Fibroblast of skin of right quadriceps (primary cell): ENCODE measurements at regions not wholly inside any gene's neighbourhood (a gene's known extent, or its start where the extent isn't known, plus 50 kb on each side); places are given as distances from the start of the nearest gene placed in this dataset.

Experiments used
- DNase-seq: peaks from one replicate; pipeline ENCODE4 v3.0.0-alpha.2; 2013

DNA sequence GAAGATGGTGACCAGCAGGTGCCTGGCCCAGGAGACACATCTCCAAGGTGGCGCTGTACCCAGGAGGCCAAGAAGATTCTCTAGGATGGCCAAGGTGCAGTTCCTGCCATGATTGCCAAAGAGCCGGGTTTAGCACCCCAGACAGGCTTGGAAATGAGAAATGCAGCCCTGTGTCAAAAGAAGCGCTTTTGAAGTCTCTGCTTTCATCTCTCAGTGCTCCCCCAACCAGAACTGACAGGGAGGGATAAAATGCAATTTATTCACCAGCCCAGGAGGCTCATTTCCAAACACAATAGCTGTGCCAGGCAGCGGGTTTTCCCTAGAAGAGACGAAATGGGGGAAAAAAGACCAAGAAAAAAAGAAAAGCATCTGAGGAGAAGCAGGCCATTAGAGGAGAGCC lies 195.9 kb upstream of the NCAM1 start:
- DNase-seq, result no peak

DNA sequence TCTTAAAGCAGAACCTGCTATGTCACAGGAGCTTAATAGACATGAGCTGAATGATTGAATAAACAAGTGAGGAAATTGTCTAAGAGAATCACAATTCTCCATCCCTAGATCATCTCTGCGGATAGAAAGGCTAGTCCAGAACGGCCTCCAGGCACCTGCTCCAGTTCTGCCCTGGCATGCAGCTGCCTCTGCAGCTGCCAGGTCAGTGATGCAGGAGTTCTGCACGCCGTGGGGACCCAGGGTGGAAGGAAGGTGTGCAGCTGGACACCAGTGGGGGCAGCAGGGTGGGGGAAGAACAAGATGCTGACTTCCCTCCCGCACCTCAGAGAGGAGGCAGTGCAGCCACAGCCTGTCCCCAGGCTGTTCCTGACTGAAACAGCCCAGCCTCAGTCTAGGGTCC lies 192.1 kb upstream of the NCAM1 start:
- no peak for DNase-seq

DNA sequence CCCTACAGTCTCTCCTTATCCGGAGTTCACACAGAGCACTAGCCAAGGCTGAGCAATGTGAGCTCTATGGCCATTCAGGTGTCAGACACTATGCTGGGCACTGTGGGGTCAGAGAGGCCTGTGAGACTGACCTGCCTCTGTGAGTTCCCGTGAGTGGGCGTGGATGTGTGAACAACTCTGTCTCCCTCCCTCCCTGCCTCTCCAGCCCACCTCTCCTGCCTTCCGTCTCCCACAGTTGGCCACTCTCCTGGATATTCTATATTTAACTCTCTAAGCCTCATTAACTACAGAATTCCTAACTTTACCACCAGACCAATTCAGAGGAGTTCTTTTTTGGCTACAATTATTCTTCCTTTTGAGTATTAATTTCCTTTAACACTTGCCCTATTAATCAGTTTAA lies 191.6 kb upstream of the NCAM1 start:
- DNase-seq, result no peak

DNA sequence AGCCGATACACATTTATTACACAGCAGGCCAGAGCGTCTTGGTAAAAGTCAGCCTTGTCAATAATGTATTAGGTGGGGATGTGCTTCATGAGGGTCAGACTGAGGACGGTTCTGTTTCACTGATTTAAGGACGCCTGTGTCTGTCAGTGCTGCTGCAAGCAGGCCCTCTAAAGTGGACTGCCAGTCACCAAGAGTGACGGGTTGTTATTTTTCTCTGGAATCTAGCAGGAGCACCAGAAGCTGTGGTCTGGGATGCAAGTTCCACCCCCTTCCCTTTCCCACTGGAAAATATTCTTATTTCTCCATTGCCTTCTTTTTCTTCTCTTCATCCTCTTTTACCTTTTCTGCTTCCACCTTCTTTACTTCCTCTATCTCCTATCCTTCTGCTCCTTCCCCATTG lies 191.2 kb upstream of the NCAM1 start:
- DNase-seq, result no peak

DNA sequence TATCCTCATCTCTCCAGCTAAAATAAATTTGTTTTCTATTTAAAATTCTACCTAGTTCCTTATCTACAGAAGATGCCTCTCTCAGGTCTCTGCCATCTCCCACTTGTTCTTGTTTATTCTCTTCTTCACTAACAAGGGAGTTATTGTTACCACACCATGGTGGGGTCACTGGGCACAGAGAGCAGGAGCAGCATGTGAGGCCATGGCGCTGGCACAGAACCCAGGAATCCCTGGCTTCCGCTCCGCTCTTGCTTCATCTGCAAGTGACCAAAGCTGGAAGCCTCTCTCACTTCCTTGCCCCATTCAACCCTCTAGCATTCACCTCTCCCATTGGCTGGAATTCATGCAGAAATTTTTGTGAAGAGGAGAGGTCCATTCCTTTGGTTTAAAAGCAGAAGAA lies 190.7 kb upstream of the NCAM1 start:
- no peak for DNase-seq

DNA sequence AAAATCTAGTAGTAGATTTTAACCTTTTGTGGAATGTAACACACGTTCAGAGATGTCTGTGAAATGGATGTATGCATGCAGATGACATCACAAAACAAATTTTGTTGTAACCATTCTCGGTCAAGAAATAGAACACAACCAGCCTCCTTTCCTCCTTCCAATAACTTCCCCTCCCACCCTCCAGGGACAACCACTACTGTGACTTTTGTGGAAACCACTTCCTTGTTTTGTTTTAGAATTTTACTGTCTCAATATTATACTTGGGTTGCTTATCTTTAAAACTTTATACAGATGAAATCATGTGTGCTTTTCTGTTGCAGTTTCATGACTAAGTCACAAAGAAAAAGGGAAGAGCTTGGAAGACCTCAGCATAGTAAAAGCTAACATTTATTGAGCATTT lies 189.4 kb upstream of the NCAM1 start:
- no peak for DNase-seq

DNA sequence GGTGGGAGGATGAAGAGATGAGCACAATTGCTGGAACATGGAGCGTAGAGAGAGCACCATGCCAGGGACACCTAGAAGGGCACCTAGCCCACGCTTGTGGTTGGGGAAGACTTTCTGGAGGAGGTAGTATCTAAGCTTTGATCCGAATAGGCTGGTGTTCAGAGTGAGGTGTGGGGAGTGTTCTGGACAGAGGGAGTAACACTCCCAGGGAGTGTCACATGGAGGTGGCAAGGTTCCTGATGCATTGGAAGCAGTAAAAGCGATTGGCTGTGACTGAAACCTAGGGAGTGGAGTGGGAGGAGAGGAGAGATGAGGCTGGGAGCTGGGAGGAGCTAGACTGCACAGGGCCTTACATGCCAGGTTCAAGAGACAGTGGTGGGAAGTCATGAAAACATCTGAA lies 188.0 kb upstream of the NCAM1 start:
- DNase-seq, result no peak

DNA sequence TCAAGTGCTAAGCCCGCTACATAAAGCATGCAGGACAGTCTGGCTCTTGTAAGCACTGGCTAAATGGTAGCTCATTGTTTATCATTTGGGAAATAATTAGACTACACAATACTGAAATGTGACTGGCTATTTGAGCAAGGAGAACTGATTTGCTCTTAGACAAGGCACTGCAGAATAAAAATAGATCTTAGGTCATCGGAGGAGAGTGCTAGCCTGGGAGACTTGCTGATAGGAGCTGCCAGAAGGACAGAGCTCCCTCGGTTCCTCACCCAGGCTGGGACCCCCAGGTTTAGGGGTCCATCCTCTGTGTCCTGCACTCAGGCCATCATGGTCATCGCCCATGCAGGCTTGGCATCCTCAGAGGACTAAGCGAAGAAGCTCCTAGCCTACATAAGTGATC lies 184.4 kb upstream of the NCAM1 start:
- no peak for DNase-seq

DNA sequence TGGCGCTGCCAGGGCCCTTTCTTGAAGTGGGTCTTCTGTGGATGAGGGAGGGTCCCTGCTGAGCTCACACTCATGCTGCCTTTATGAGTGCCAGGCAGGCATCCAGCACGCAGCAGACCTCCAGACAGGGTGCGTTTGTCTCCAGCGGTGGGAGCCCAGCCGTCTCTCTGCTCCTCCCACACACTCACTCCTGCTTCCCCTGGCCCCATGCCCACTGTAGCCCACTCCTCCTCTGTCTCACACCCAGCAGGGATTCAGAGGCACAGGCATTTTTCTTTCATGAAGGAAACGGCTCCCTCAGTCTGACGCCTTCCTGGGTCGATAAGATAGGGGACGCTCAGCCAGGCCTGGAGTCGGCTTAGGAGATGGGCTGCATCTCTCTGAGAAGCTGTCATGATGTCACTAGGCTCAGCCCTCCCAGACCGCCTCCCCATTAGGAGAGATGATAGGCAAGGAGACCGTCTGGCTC lies 183.9 kb upstream of the NCAM1 start:
- no peak for DNase-seq

DNA sequence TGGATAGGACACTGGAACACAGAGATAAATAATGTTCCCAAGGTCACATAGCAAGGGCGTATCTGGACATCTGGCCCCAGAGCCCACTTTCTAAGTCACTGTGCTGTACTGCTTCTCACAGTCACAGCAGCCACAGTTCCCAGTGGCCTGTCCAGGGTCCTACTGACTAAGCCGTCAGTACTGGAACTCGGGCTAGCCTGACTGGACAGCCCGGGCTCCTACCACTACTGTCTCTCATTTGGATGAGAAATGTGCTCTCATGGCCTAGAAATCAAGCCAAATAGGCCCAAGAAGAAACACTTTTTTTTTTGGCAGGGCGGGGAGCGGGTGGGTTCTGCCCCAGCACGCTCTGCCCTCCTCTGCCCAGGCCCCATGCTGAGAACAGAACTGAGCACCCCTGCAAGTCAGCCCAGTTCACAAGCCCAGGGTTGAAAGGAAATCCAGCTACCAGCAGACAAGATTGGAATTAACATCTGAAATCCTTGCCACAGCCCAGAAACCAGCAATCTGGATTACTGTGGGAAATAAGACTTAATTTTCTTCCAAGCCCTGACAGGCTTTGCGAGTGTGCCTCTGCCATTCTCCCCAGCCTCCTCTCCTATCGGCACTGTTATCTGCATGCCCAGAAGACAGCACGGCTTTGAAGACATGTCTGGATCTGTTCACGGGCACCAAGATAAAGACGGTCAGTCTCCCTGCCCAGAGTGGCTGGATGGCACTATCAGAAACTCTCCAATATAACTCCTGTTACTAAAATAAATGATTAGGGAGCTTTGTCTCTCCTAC lies 182.9 kb upstream of the NCAM1 start:
- DNase-seq, result no peak

DNA sequence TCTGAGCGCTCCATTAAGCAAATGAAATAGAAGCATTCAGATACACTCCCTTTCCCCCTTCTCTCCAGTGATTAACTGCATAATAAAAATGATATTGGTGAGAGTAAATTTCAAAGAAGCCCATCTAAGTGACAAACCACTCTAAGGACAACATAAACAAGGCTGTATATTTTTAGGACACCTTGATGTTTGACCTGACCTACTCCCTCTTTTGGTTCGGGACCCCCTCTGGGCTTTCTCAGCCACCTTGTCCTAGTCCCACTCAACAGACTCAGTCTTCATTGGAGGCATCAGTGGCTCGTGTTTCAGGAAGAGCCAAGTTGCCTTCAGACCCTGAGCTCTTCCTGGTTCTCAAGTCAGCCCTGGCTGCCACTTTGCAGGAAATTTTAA lies 182.3 kb upstream of the NCAM1 start:
- no peak for DNase-seq

DNA sequence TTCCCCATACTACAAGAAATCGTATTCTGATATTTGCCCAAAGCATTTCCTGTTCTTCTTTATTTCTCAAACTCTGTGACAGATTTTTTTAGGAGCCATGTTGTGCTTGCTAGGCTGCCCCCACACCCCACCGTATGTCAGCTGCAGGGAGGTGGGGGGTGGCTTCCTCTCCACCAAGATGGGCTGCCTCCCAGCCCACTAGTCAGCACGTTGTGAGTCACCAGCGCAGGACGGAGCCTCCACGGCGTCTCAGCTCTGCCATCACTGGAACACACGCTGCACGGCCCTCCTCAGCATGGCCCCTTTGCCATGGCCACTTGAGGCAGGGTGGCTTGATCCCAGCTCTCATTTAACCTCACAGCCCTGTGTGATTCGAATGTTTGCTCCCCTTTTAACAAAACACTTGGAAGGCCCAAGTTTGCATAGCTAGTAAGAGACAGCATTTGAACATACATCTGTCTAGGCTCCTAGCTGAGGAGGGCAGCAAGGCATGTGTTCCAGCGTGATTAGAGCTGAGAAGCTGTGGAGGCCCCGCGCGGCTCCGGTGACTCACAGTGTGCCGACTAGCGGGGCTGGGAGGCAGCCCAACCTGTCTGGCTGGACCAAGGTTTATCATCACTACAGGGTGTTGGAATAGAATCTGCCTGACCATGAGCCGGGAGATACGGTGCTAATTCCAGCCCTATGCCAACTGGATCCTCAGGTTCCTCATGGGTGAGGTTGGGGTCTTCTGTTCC lies 180.7 kb upstream of the NCAM1 start:
- peak; percentile 80 for DNase-seq

DNA sequence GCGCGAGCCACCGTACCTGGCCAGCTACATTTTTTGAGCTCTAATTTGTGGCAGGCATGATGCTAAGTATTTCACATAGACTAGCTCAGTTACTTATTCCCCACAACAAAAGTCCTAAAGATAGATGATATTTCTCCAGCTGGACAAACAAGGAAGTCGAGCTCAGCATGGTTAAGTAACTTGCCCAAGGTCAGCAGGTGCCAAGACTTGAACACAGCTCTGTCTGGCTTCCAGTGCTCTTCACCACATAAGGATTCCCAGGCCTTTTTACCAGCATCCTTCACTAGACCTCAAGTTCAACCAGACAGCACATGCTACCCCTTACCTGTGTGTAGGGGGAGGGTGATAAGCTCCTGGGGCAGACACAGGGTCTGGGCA lies 177.3 kb upstream of the NCAM1 start:
- DNase-seq, result no peak

DNA sequence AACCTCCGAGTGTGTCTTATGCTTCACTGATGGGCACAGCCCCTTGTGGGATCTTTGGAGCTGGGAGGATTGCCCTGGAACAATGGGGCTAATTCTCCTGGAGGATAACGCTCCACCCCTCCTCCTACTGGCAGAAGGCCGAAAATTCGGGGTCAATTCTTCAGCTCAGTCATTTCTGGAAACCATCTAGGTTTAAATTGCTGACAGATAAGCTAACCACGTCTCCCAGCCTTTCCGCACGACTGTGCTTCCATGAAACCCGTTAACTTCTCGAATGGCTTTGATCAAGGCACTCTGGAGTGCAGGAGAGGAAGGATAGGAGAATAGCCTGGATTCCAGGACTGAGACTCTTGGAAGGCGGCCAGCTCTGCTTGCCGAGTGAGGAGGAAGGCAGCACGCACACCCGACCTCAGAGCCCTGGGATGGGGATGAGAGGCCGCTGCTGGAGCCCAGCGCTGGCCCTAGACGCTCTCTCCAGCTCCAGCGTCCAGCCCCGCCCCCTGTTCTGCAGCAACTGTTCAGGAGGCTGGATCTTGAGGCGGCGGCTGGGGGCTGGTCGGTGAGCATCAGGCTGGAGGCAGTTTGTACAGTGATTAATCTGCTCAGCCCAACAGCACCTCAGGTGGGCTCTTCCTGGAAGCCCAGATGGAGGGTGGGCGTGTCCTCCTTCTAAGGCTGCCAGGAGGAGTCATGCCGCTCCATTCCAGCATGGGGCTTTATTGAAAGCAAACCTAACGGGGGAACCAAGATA lies 176.7 kb upstream of the NCAM1 start:
- DNase-seq, result peak; percentile 92

DNA sequence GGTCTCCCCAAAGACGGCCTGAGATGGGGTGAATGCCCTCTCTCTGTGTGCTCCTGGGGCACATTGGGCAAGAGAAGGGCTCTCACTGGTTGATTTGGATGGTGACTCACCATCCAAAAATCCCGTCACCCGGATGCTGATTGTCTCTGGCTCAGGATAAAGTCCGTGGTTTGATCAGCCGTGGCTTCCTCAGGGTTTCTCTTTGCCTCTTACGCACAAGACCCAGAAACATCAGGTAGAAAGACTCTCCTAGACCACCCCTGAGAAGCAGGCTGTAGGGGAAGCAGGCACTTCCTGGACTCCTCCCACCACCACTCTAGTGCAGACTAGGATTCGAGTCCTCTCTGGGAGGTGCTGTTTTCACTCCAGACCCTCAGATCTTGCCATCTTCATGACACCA lies 176.1 kb upstream of the NCAM1 start:
- peak; percentile 77 for DNase-seq

DNA sequence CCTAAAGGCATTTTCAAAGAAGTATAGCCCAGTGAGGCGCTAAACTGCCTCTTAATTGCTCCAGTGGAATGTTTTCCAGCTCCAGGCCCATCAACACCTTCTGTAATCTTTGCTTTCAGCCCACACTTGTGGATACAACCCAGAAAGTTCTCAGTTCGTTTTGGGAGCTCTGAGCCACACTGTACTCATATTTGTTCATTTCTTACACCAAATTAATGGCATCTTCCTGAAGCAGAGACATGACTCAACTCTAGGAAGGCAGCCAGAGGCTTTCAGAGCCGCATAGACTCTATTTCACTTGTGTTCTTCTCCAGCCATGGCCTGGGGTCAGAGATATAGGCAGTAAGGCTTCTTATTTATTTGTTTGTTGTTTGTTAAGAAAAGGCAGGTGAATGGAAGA lies 175.5 kb upstream of the NCAM1 start:
- DNase-seq, result peak; percentile 79

DNA sequence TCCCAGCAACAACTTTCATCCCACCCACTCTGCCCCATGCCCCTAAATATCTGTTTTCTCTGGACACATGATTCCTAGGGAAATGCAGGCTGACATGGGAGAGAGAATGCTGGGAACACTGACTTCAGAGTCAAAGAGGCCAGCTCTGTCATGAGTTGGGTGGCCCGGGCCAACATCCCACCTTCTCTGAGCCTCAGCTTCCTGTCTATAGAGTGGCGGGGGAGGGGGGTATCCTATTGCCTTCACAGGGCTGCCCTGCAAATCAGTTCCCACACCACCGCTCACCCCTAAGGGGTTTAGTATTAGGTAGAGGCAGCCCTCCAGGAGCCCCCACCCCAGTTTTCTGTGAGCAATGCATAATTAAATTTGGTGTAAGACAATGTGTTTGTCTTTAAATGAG lies 175.0 kb upstream of the NCAM1 start:
- no peak for DNase-seq

DNA sequence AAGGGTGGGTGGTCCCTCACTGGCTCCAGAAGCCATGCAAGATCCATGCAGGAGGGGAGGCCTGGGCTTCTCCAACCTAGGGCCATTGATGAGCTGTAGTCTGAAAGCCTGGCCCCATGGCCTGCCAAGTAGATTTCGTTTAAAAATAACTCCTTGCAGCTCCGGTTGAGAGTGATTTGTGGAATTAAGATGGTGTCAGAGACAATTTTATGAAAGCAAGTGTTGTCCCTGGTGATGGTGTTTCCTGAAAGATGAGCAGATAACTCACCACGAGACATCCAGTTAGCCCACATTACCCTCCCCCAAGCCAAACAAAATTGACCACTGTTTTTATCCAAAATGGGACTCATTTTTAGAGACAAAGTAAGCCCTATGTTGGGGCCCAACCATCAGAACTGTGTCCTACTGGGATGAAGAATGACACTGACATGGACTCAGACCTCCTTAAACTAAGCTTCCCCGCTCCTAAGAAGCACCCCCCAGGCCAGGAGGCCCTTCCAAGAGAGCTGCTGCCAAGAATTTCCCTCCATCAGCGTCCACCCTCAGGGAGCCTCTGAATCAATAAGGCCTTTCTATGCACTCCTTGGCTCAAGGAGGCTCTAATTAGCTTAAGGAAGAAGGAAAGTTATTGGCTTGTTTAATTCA lies 174.2 kb upstream of the NCAM1 start:
- peak; percentile 22 for DNase-seq

DNA sequence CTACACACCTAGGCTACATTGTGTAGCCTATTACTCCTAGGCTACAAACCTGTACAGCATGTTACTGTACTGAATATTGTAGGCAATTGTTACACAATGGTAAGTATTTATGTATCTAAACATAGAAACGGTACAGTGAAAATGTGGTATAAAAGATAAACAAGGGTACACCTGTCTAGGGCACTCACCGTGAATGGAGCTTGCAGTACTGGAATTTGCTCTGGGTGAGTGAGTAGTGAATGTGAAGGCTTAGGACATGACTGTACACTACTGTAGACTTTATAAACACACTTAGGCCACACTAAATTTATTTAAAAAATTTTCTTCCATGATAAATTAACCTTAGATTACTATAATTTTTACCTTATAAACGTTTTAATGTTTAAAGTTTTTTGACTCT lies 171.7 kb upstream of the NCAM1 start:
- no peak for DNase-seq

DNA sequence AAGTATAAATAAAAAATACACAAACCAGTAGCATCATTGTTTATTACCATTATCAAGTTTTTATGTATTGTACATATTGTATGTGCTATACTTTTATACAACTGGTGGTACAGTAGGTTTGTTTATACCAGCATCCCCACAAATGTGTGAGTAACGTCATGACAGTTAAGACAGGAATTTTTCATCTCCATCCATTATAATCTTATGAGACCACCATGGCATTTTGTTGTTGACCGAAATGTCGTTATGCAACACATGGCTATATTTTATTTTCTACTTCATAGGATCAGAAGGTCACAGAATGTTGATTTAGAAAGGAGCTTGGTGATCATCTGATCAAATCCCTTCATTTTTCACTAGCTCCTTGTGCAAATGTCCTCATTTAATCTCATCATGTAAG lies 170.9 kb upstream of the NCAM1 start:
- peak; percentile 12 for DNase-seq

DNA sequence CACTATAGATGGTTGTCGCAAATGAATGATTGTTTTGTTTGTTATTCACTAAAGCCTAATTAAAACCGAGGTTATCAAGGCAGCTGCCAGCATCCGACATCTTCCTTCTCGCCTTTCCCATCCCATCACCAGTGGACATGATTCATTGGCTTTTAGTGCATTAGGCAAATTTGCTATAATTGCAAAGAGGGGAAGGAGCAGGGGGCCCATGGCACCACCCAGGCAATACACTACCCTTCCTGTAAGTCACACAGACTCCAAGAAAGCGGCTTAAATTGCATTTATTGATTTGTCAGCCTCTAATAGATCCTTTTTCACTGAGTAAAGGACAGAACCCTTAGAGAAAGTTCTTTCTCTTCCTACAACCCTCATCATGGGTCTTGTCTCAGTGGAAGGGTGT lies 169.2 kb upstream of the NCAM1 start:
- DNase-seq, result no peak

DNA sequence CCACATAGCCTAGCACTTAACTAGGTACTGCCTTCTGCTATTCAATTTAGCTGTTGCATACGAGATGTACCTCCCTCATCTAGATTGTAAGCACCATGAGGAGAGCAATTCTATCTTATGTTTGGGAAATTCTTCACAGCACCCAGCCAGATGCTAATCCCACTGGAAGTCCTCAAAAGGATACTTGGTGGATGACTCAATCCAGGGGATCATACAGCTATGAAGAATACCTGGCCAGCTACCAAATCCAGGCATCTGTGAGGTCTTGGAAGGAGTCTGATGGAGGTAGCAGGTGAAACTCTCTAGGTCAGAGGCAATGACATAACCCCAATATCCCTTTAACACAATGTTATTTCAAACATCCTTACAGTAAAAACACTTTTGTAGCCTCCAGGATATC lies 167.8 kb upstream of the NCAM1 start:
- DNase-seq, result no peak

DNA sequence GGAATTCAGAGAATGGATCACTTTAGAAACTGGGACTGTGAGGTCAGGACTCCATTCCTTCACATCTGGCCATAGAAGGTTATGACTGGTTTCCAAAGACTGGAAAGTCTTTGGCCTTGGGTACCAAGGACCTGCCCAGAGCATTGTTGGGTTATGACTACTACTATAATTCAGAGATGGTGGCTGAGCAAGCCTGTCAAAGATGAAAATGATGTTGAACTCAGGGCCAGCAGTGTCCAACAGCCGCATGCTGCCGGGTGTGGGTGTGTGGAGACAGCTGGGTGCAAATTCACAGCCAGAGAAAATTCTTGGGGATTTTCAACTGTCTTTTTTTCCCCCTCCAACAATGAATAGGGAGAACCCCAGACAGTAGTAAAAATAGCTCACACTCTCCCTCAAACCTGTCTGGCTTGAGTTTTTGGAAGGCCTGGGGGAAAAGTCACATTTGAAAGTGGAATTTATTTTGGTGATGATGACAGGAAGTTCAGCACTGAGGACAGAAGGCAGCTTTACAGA lies 166.8 kb upstream of the NCAM1 start:
- no peak for DNase-seq
